ENCODE measurements at regions not wholly inside any gene's neighbourhood (a gene's known extent, or its start where the extent isn't known, plus 50 kb on each side); places are given as distances from the start of the nearest gene placed in this dataset.

GRCh38 chr12:127044836-127045235 lies 1222.1 kb upstream of the TMEM132C start:
- Mint-ChIP-seq H3K4me1 (no peaks in the 10 kb centered on the region), H3K27me3 (ENCODE audit: low read depth) (peaks cover under 1% of the 10 kb centered on the region; the same call in 1 of the 2 replicates), H3K9me3 (peaks cover 3 to 4% of the 10 kb centered on the region in 2 experiments; a peak in 3 of 5 replicates), H3K27ac (no peak overlapping the region), H3K4me3 (no peak overlapping the region), H3K36me3 (ENCODE audit: insufficient read depth in 1 of 3, low read depth in 3 of 3) (no peaks in the 10 kb centered on the region)
- Histone ChIP-seq H2BK15ac (ENCODE audit: low read depth, low read length) (no peak overlapping the region), H2BK120ac (ENCODE audit: low read depth, low read length, poor library complexity, severe bottlenecking) (no peak overlapping the region), H3K4ac (ENCODE audit: low read depth, low read length) (no peak overlapping the region), H3K79me1 (ENCODE audit: insufficient read depth, low read depth, low read length, poor library complexity, severe bottlenecking) (no peaks in the 10 kb centered on the region), H2BK5ac (ENCODE audit: insufficient read length, low read length) (no peak overlapping the region), H4K8ac (replicated peaks; ENCODE audit: insufficient read length, low read depth, low read length) (no peak overlapping the region), H4K5ac (ENCODE audit: insufficient read length, low read depth, low read length) (no peak overlapping the region), H4K91ac (ENCODE audit: insufficient read length, low read depth, low read length) (no peak overlapping the region), H2AFZ (ENCODE audit: low read length) (no peak overlapping the region), H3K27me3 (ENCODE audit: insufficient read depth, low read length) (no peaks in the 10 kb centered on the region), H2AK5ac (ENCODE audit: insufficient read length, low read length) (no peak overlapping the region), H3K79me2 (ENCODE audit: insufficient read depth, low read length) (no peaks in the 10 kb centered on the region), H3K9ac (ENCODE audit: extremely low read depth, insufficient read length, low read length) (no peak overlapping the region), H3K23ac (ENCODE audit: insufficient read length, low read depth, low read length) (no peak overlapping the region), H3K18ac (ENCODE audit: insufficient read length, low read depth, low read length) (no peak overlapping the region), H3K27ac (ENCODE audit: insufficient read length, low read depth, low read length) (no peak overlapping the region), H3T11ph (ENCODE audit: low read length) (no peak overlapping the region), H3K4me1 (ENCODE audit: insufficient read depth, low read length) (no peaks in the 10 kb centered on the region), H3K56ac (ENCODE audit: insufficient read length, low read depth, low read length) (no peak overlapping the region), H3K14ac (ENCODE audit: insufficient read depth, low read length) (no peak overlapping the region), H3K4me2 (ENCODE audit: insufficient read depth, insufficient read length, low read length) (no peak overlapping the region), H3K9me3 (ENCODE audit: control insufficient read depth, low read depth, low read length) (no peaks in the 10 kb centered on the region), H4K20me1 (ENCODE audit: control insufficient read depth, insufficient read depth, insufficient read length) (no peaks in the 10 kb centered on the region), H2BK12ac (ENCODE audit: insufficient read length, low read depth, low read length) (no peak overlapping the region), H2BK20ac (ENCODE audit: low read depth, low read length, poor library complexity, severe bottlenecking) (no peak overlapping the region), H3K23me2 (ENCODE audit: insufficient read length, low read depth, low read length, poor library complexity, severe bottlenecking) (no peaks in the 10 kb centered on the region)
- WGBS (ENCODE audit: extremely low coverage, insufficient read length, low lambda C conversion rate), result no CpG with 5 or more reads among the region's 1 CpG
- DNase-seq, result no peak
- TF ChIP-seq, protein P1, sequence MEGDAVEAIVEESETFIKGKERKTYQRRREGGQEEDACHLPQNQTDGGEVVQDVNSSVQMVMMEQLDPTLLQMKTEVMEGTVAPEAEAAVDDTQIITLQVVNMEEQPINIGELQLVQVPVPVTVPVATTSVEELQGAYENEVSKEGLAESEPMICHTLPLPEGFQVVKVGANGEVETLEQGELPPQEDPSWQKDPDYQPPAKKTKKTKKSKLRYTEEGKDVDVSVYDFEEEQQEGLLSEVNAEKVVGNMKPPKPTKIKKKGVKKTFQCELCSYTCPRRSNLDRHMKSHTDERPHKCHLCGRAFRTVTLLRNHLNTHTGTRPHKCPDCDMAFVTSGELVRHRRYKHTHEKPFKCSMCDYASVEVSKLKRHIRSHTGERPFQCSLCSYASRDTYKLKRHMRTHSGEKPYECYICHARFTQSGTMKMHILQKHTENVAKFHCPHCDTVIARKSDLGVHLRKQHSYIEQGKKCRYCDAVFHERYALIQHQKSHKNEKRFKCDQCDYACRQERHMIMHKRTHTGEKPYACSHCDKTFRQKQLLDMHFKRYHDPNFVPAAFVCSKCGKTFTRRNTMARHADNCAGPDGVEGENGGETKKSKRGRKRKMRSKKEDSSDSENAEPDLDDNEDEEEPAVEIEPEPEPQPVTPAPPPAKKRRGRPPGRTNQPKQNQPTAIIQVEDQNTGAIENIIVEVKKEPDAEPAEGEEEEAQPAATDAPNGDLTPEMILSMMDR (conservative IDR thresholded peaks at IDR 0.05), result no peak

All from H9 (cell line).